Memory B cell (primary cell): ENCODE measurements at regions not wholly inside any gene's neighbourhood (a gene's known extent, or its start where the extent isn't known, plus 50 kb on each side); places are given as distances from the start of the nearest gene placed in this dataset.

Experiments
- ATAC-seq: fragments of 150-1000 bp; cut with Tn5 transposase; 2 replicates; pipeline ENCODE4 v1.10.0; 2021; ENCODE audit warnings: low read depth, mild to moderate bottlenecking, moderate library complexity
- DNase-seq, 2 donors: peaks; one replicate each; pipeline ENCODE4 v3.0.0; 2022; ENCODE audit warnings: low spot score in 2 of 2
- H3K27ac Mint-ChIP-seq: one replicate; pipeline ENCODE4 v1.8.0; 2022; ENCODE audit warnings: mild to moderate bottlenecking, moderate library complexity, mixed read lengths
- H3K27me3 Mint-ChIP-seq: one replicate; pipeline ENCODE4 v1.8.0; 2022; ENCODE audit warnings: mixed read lengths
- H3K36me3 Mint-ChIP-seq: one replicate; pipeline ENCODE4 v1.8.0; 2022; ENCODE audit warnings: mild to moderate bottlenecking, mixed read lengths
- H3K4me1 Mint-ChIP-seq: one replicate; pipeline ENCODE4 v1.8.0; 2022; ENCODE audit warnings: mixed read lengths
- H3K4me3 Mint-ChIP-seq: one replicate; pipeline ENCODE4 v1.8.0; 2022; ENCODE audit warnings: mild to moderate bottlenecking, moderate library complexity, mixed read lengths
- H3K9me3 Mint-ChIP-seq: one replicate; pipeline ENCODE4 v1.8.0; 2022; ENCODE audit warnings: mixed read lengths

DNA sequence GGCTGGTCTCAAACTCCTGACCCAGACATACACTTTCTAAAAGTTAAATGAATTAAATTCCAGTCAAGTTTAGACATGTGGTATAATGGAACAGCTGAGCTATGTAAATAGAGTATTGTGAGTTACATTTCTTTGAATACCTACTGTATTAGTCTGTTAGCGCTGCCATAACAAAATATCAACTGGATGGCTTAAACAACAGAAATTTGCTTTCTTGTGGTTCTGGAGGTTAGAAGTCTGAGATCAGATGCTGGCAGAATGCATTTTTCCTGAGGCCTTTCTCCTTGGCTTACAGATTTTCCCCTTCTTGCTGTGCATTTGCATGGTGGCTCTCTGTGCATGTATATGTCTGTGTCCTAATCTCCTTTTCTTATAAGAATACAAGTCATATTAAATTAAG is 101.5 kb upstream of the TGFBR2 start:
- Mint-ChIP-seq H3K4me3 (no peak overlapping the region), H3K9me3 (no peaks in the 10 kb centered on the region), H3K27ac (peak overlapping the region; percentile 54), H3K36me3 (peaks cover 3% of the 10 kb centered on the region), H3K27me3 (no peaks in the 10 kb centered on the region), H3K4me1 (peaks cover 41% of the 10 kb centered on the region)
- DNase-seq (no peak), ATAC-seq (no peak)

- H3K27ac Mint-ChIP-seq = peak overlapping the region; percentile 21
- peaks cover 32% of the 10 kb centered on the region for H3K4me1 Mint-ChIP-seq
- ATAC-seq = no peak
- no peaks in the 10 kb centered on the region for H3K9me3 Mint-ChIP-seq
- no peaks in the 10 kb centered on the region for H3K27me3 Mint-ChIP-seq
- H3K36me3 Mint-ChIP-seq = no peaks in the 10 kb centered on the region
- DNase-seq = no peak
- H3K4me3 Mint-ChIP-seq = no peak overlapping the region
These were observed 100.4 kb upstream of the TGFBR2 start for GRCh38 chr3:30505866-30506520.

DNA sequence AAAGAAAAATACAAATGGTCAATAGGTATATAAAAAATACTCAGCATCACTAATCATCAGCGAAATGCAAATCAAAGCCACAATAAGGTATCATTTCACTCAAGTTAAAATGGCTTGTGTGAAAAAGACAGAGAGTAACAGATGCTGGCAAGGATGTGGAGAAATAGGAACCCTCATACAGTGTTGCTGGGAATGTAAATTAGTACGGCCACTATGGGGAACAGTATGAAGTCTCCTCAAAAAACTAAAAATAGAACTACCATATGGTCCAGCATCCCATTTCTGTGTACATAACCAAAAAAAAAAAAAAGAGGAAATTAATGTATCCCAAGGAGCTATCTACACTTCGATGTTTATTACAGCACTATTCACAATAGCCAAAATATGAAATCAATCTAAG is 98.1 kb upstream of the TGFBR2 start:
- ATAC-seq = no peak
- no peak overlapping the region for H3K27ac Mint-ChIP-seq
- H3K4me1 Mint-ChIP-seq = peaks cover 16% of the 10 kb centered on the region
- no peaks in the 10 kb centered on the region for H3K9me3 Mint-ChIP-seq
- H3K27me3 Mint-ChIP-seq = no peaks in the 10 kb centered on the region
- H3K36me3 Mint-ChIP-seq = no peaks in the 10 kb centered on the region
- no peak overlapping the region for H3K4me3 Mint-ChIP-seq
- no peak for DNase-seq

DNA sequence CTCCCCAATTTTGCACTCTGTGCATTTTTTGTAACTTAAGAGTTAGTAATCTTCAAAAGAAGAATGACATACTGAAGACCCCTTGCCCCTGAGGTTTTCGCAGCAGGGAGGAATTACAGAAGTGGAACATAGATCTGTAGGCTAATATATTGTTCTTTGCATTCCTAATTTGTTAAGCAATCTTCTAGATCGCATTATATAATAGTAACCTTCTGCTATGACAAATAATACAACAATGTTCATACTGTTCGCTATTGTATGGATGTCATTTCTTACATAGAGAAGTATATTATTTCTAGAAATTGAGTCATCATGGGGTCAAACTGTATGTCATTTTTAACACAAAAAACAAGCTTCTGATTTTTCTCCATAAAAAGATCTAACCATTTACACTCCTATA is 95.8 kb upstream of the TGFBR2 start:
- Mint-ChIP-seq H3K27ac (no peak overlapping the region), H3K27me3 (no peaks in the 10 kb centered on the region), H3K4me3 (no peak overlapping the region), H3K36me3 (no peaks in the 10 kb centered on the region), H3K9me3 (no peaks in the 10 kb centered on the region), H3K4me1 (peaks cover 12% of the 10 kb centered on the region)
- no peak for DNase-seq
- ATAC-seq = no peak

GRCh38 chr3:30511524-30512251 is 94.7 kb upstream of the TGFBR2 start:
- no peaks in the 10 kb centered on the region for H3K27me3 Mint-ChIP-seq
- peaks cover 12% of the 10 kb centered on the region for H3K4me1 Mint-ChIP-seq
- H3K9me3 Mint-ChIP-seq = no peaks in the 10 kb centered on the region
- no peak for ATAC-seq
- DNase-seq = no peak
- H3K4me3 Mint-ChIP-seq = no peak overlapping the region
- no peaks in the 10 kb centered on the region for H3K36me3 Mint-ChIP-seq
- no peak overlapping the region for H3K27ac Mint-ChIP-seq

GRCh38 chr3:30512576-30512975 is 93.8 kb upstream of the TGFBR2 start:
- H3K27ac Mint-ChIP-seq = no peak overlapping the region
- H3K27me3 Mint-ChIP-seq = no peaks in the 10 kb centered on the region
- no peaks in the 10 kb centered on the region for H3K9me3 Mint-ChIP-seq
- no peaks in the 10 kb centered on the region for H3K36me3 Mint-ChIP-seq
- peaks cover 12% of the 10 kb centered on the region for H3K4me1 Mint-ChIP-seq
- ATAC-seq = no peak
- DNase-seq = no peak
- no peak overlapping the region for H3K4me3 Mint-ChIP-seq

DNA sequence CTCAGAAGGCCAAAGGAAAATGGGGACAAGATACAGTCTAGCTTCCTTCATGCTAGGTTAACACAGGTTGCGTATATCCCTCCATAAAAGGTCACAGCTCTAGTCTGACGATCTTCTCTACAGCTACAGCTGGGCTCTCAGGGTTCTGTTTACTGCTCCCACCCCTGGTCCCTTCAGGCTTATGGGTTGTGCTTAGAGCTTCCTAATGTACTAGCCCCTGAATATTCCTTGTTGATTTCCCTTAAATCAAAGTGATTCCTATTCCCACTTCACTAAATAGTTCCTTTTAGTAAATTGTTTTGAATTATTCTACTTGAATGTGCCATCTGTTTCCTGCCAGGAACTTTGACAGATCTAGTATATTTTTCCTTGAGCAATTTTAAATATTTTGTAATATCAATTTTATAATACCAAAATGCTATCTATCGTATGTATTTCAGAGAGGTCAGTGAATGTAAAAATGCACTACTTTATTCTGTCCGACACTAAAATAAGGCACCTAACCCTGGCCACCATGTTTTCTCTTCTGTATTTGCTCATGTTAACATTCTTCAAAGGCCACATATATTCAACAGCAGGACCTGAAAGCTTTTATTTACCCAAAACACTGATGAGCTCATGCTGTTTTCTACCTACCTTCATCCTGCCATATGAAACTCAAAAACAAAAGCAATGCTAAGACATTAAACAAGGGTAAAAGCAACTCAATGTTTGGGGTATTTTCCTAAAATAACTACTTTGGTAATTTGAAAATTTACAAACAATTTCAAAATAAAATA is 92.8 kb upstream of the TGFBR2 start:
- ATAC-seq (no peak), DNase-seq (no peak)
- Mint-ChIP-seq H3K27ac (no peak overlapping the region), H3K36me3 (no peaks in the 10 kb centered on the region), H3K27me3 (no peaks in the 10 kb centered on the region), H3K9me3 (no peaks in the 10 kb centered on the region), H3K4me3 (no peak overlapping the region), H3K4me1 (peaks cover 12% of the 10 kb centered on the region)

DNA sequence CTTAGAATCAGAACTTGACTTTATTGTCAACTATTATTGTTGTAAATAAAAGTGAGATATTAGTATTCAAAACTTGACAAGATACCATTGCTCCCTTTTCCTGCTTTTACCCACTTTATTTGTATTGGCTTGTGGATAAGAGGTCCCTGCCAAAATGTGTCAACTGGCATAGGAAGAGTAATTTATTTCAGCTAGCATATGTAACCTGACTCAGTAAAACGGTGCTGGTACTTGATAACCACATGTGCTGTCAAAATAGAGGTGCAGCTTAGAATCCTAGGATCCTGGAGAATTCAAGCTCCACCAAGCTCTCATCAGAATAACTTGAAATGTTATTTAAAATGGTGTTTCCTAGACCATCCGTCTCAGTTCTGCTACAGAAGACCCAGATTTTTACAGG is 90.2 kb upstream of the TGFBR2 start:
- Mint-ChIP-seq H3K9me3 (no peaks in the 10 kb centered on the region), H3K4me3 (no peak overlapping the region), H3K4me1 (peaks cover 7% of the 10 kb centered on the region), H3K36me3 (no peaks in the 10 kb centered on the region), H3K27me3 (no peaks in the 10 kb centered on the region), H3K27ac (no peak overlapping the region)
- DNase-seq (no peak), ATAC-seq (no peak)

DNA sequence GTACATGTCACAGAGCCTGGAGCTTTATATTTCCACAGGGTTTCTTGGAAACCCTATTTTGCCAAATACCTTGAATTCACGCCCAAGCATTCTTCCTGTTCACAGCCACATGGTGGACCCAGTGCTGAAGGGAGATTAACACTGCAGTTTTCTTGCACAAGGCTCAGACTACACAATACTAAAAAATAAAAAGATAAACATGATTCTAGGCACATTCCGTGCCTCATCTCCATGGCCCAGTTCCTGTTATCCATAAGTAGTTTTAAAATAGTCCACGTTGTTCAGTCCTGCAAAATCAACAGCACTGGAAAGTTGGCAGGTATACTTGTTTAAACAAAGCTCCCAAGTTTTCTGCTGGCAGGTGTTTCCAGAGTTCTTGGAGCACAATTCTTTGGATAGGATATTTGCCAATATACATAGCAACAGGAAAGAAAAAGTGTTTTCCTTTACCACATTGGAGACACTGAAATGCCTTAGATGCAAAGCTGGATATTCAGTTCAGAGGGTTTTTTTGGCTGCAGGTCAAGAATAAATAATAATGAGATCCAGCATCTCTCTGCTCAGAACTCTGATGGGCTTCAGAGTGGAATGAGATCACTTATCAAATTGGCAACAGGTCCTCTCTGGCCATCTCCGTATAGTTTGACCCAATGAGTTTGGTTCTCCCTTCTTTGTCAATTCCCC is 88.1 kb upstream of the TGFBR2 start:
- no peak overlapping the region for H3K27ac Mint-ChIP-seq
- no peak overlapping the region for H3K4me3 Mint-ChIP-seq
- H3K4me1 Mint-ChIP-seq = no peaks in the 10 kb centered on the region
- H3K36me3 Mint-ChIP-seq = no peaks in the 10 kb centered on the region
- DNase-seq (no peak), ATAC-seq (no peak)
- no peaks in the 10 kb centered on the region for H3K27me3 Mint-ChIP-seq
- H3K9me3 Mint-ChIP-seq = no peaks in the 10 kb centered on the region

- H3K27ac Mint-ChIP-seq = no peak overlapping the region
- no peak for DNase-seq
- H3K9me3 Mint-ChIP-seq = no peaks in the 10 kb centered on the region
- no peaks in the 10 kb centered on the region for H3K4me1 Mint-ChIP-seq
- ATAC-seq = no peak
- no peak overlapping the region for H3K4me3 Mint-ChIP-seq
- no peaks in the 10 kb centered on the region for H3K36me3 Mint-ChIP-seq
- no peaks in the 10 kb centered on the region for H3K27me3 Mint-ChIP-seq
These were observed 87.5 kb upstream of the TGFBR2 start for GRCh38 chr3:30518872-30519271.

- Mint-ChIP-seq H3K27ac (no peak overlapping the region), H3K4me3 (no peak overlapping the region), H3K4me1 (peaks cover 4% of the 10 kb centered on the region), H3K9me3 (no peaks in the 10 kb centered on the region), H3K27me3 (no peaks in the 10 kb centered on the region), H3K36me3 (no peaks in the 10 kb centered on the region)
- DNase-seq = no peak
- no peak for ATAC-seq
These were observed 85.7 kb upstream of the TGFBR2 start for GRCh38 chr3:30520699-30521098.

- no peaks in the 10 kb centered on the region for H3K9me3 Mint-ChIP-seq
These were observed 85.2 kb upstream of the TGFBR2 start for GRCh38 chr3:30521156-30521715.

DNA sequence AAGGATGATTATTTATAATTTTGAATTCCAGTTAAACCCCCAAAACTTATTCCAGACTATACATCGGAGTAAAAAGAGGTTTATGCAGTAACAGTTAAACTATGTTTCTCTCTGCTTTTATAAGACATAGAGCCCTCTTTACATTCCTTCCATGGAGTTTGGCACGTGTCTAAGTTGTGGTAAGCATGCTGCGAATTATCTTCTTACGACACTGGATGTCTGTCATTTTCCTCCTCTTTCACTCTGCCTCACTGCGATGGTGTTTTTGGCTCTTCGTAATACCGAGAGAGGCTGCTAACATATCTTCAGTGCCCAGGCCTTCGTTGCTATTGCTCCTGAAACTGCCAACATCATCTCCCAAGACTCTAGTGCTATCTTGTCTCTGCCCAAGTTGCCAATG is 83.9 kb upstream of the TGFBR2 start:
- H3K27me3 Mint-ChIP-seq = no peaks in the 10 kb centered on the region
- no peaks in the 10 kb centered on the region for H3K36me3 Mint-ChIP-seq
- H3K4me3 Mint-ChIP-seq = no peak overlapping the region
- ATAC-seq (no peak), DNase-seq (no peak)
- no peak overlapping the region for H3K27ac Mint-ChIP-seq
- H3K9me3 Mint-ChIP-seq = no peaks in the 10 kb centered on the region
- peaks cover 7% of the 10 kb centered on the region for H3K4me1 Mint-ChIP-seq

More at GRCh38 chr3:30521156-30521715, 85.2 kb upstream of the TGFBR2 start:
- ATAC-seq (no peak), DNase-seq (no peak)
- H3K27ac Mint-ChIP-seq = no peak overlapping the region
- no peak overlapping the region for H3K4me3 Mint-ChIP-seq
- H3K36me3 Mint-ChIP-seq = no peaks in the 10 kb centered on the region
- peaks cover 7% of the 10 kb centered on the region for H3K4me1 Mint-ChIP-seq
- no peaks in the 10 kb centered on the region for H3K27me3 Mint-ChIP-seq

GRCh38 chr3:30523366-30523765 is 83.0 kb upstream of the TGFBR2 start:
- peaks cover 7% of the 10 kb centered on the region for H3K4me1 Mint-ChIP-seq
- no peaks in the 10 kb centered on the region for H3K36me3 Mint-ChIP-seq
- ATAC-seq (no peak), DNase-seq (no peak)
- H3K9me3 Mint-ChIP-seq = no peaks in the 10 kb centered on the region
- no peaks in the 10 kb centered on the region for H3K27me3 Mint-ChIP-seq
- H3K27ac Mint-ChIP-seq = no peak overlapping the region
- H3K4me3 Mint-ChIP-seq = no peak overlapping the region
